Keratinocyte (primary cell): ENCODE measurements at regions not wholly inside any gene's neighbourhood (a gene's known extent, or its start where the extent isn't known, plus 50 kb on each side); places are given as distances from the start of the nearest gene placed in this dataset.

Experiments used
- DNase-seq: peaks from one replicate; pipeline ENCODE4 v3.0.0-alpha.2; 2011; ENCODE audit warnings: low read depth, missing footprints, low spot score
- FAIRE-seq: peaks from 2 replicates; lab custom pipeline; 2011; peaks lifted over from hg19 to GRCh38; lab: Jason Lieb, UNC
- H2AFZ ChIP-seq: 2 replicates; pipeline ENCODE4 v1.6.0; 2012; ENCODE audit warnings: low read length, control low read depth, inconsistent platforms; ENCODE audit not compliant: control insufficient read depth
- H3K27ac ChIP-seq: 2 replicates; pipeline ENCODE4 v1.5.1; 2011; ENCODE audit warnings: low read length; ENCODE audit not compliant: control insufficient read depth, insufficient read depth
- H3K27me3 ChIP-seq: 3 replicates; pipeline ENCODE4 v1.6.0; 2011; ENCODE audit warnings: low read length; ENCODE audit not compliant: control insufficient read depth, insufficient read depth; ENCODE audit errors: extremely low read depth
- H3K36me3 ChIP-seq, 2 experiments: 2 replicates in 1 of 2; 3 replicates in 1 of 2; pipeline ENCODE4 v1.5.1; 2011; ENCODE audit warnings: low read length in 2 of 2, mild to moderate bottlenecking in 1 of 2; ENCODE audit not compliant: control insufficient read depth in 2 of 2, insufficient read depth in 2 of 2; ENCODE audit errors: extremely low read depth in 1 of 2
- H3K4me1 ChIP-seq: 3 replicates; pipeline ENCODE4 v1.5.1; 2011; ENCODE audit warnings: low read length; ENCODE audit not compliant: control insufficient read depth, insufficient read depth; ENCODE audit errors: extremely low read depth
- H3K4me2 ChIP-seq: 3 replicates; pipeline ENCODE4 v1.6.0; 2011; ENCODE audit warnings: low read depth, low read length; ENCODE audit not compliant: control insufficient read depth, insufficient read depth; ENCODE audit errors: extremely low read depth
- H3K4me3 ChIP-seq, 3 experiments: fragments of 200-600 bp in 1 of 3; sonication (generic) in 1 of 3; 2 replicates in 2 of 3; 3 replicates in 1 of 3; pipeline ENCODE4 v1.5.1; 2011 to 2016; ENCODE audit warnings: low read length in 3 of 3, mild to moderate bottlenecking in 3 of 3, control low read depth in 2 of 3, inconsistent platforms in 1 of 3, low read depth in 1 of 3, mixed read lengths in 1 of 3, mixed run types in 1 of 3, moderate library complexity in 1 of 3; ENCODE audit not compliant: control insufficient read depth in 2 of 3, insufficient read depth in 2 of 3; ENCODE audit errors: extremely low read depth in 1 of 3
- H3K79me2 ChIP-seq: 2 replicates; pipeline ENCODE4 v1.6.0; 2012; ENCODE audit warnings: low read length; ENCODE audit not compliant: control insufficient read depth, insufficient read depth
- H3K9ac ChIP-seq: 3 replicates; pipeline ENCODE4 v1.6.0; 2011; ENCODE audit warnings: low read length; ENCODE audit not compliant: control insufficient read depth, insufficient read depth; ENCODE audit errors: extremely low read depth
- H3K9me1 ChIP-seq: 3 replicates; pipeline ENCODE4 v1.6.0; 2011; ENCODE audit warnings: low read length; ENCODE audit not compliant: control insufficient read depth, insufficient read depth; ENCODE audit errors: extremely low read depth
- H3K9me3 ChIP-seq: 2 replicates; pipeline ENCODE4 v1.5.1; 2012; ENCODE audit warnings: low read depth, low read length; ENCODE audit not compliant: control insufficient read depth
- H4K20me1 ChIP-seq: 3 replicates; pipeline ENCODE4 v1.6.0; 2011; ENCODE audit warnings: low read length; ENCODE audit not compliant: control insufficient read depth, insufficient read depth; ENCODE audit errors: extremely low read depth
- CTCF ChIP-seq, 3 experiments: IDR thresholded peaks in 1 of 3; conservative IDR thresholded peaks in 1 of 3; optimal IDR thresholded peaks in 1 of 3; 2 replicates in 2 of 3; 3 replicates in 1 of 3; pipeline versions ENCODE3 to v1.5.1; 2011; ENCODE audit warnings: low read length in 3 of 3, mild to moderate bottlenecking in 3 of 3, moderate library complexity in 2 of 3, control low read depth in 1 of 3, inconsistent platforms in 1 of 3; ENCODE audit not compliant: insufficient read depth in 2 of 3; ENCODE audit errors: extremely low read depth in 1 of 3
- EZH2 ChIP-seq: IDR thresholded peaks from one replicate; pipeline ENCODE4 v1.6.1; 2012; ENCODE audit warnings: inconsistent platforms, mild to moderate bottlenecking, low read length, moderate library complexity
- dilution Hi-C: fragments of 300-500 bp; cut with MboI; formaldehyde crosslinking; loops from one replicate; pipeline ENCODE4 v1.7.0; 2020; ENCODE audit warnings: low sequenced_read_pairs; ENCODE audit not compliant: extremely low pct_ligation_motif_present

- H3K9ac ChIP-seq, result no peak overlapping the region
- no peaks in the 10 kb centered on the region for H3K36me3 ChIP-seq
- no peaks in the 10 kb centered on the region for H3K79me2 ChIP-seq
- H3K9me3 ChIP-seq, result no peaks in the 10 kb centered on the region
- no peak overlapping the region for H2AFZ ChIP-seq
- no peaks in the 10 kb centered on the region for H3K4me1 ChIP-seq
- no peak for FAIRE-seq
- no peak for DNase-seq
- no peaks in the 10 kb centered on the region for H4K20me1 ChIP-seq
- H3K27ac ChIP-seq, result no peak overlapping the region
- no peaks in the 10 kb centered on the region for H3K27me3 ChIP-seq
- H3K4me3 ChIP-seq, result no peak overlapping the region
- TF ChIP-seq EZH2, result no peak
- TF ChIP-seq CTCF (optimal IDR thresholded peaks at IDR 0.05 in 1 of 3, IDR thresholded peaks at IDR 0.05 in 1 of 3, conservative IDR thresholded peaks at IDR 0.05 in 1 of 3; ENCODE audit: extremely low read depth in 1 of 3, insufficient read depth in 2 of 3, low read length in 3 of 3), result peak in 1 of 3 experiments; percentile 13
- no peak overlapping the region for H3K4me2 ChIP-seq
- H3K9me1 ChIP-seq, result no peaks in the 10 kb centered on the region
- dilution Hi-C loops, result no loop called here
Measured at GRCh38 chr4:177064729-177065394, 244.8 kb upstream of the NEIL3 start.

- dilution Hi-C loops, result no loop called here
- Histone ChIP-seq H3K79me2 (no peaks in the 10 kb centered on the region), H3K4me1 (no peaks in the 10 kb centered on the region), H3K4me3 (no peak overlapping the region), H3K27ac (no peak overlapping the region), H3K9me1 (no peaks in the 10 kb centered on the region), H4K20me1 (no peaks in the 10 kb centered on the region), H3K9me3 (no peaks in the 10 kb centered on the region), H3K36me3 (no peaks in the 10 kb centered on the region), H3K4me2 (no peak overlapping the region), H2AFZ (no peak overlapping the region), H3K27me3 (no peaks in the 10 kb centered on the region), H3K9ac (no peak overlapping the region)
- FAIRE-seq (no peak), DNase-seq (no peak)
- TF ChIP-seq EZH2 (no peak), CTCF (optimal IDR thresholded peaks at IDR 0.05 in 1 of 3, IDR thresholded peaks at IDR 0.05 in 1 of 3, conservative IDR thresholded peaks at IDR 0.05 in 1 of 3; ENCODE audit: extremely low read depth in 1 of 3, insufficient read depth in 2 of 3, low read length in 3 of 3) (no peak)
Measured at GRCh38 chr4:177066746-177067145, 242.9 kb upstream of the NEIL3 start.
